Liver (tissue), 8 donors: ENCODE measurements at regions not wholly inside any gene's neighbourhood (a gene's known extent, or its start where the extent isn't known, plus 50 kb on each side); places are given as distances from the start of the nearest gene placed in this dataset.

Experiments used
- DNase-seq: peaks from one replicate; pipeline ENCODE4 v3.0.0-alpha.2; 2017; ENCODE audit warnings: low spot score
- H3K27ac ChIP-seq, 2 donors: one replicate each; pipeline ENCODE4 v1.7.0; 2013; ENCODE audit warnings: inconsistent platforms in 2 of 2, low read length in 2 of 2, control low read depth in 1 of 2, low read depth in 1 of 2, mild to moderate bottlenecking in 1 of 2
- H3K27me3 ChIP-seq, 4 donors: one replicate each; pipeline versions ENCODE4 v1.6.1 to v1.7.0; 2013; ENCODE audit warnings: low read length in 3 of 4, inconsistent platforms in 1 of 4, mild to moderate bottlenecking in 1 of 4, moderate library complexity in 1 of 4; ENCODE audit not compliant: control insufficient read depth in 4 of 4, insufficient read depth in 4 of 4
- H3K36me3 ChIP-seq, 4 donors: one replicate each; pipeline versions ENCODE4 v1.6.1 to v1.7.0; 2013; ENCODE audit warnings: low read length in 3 of 4, mild to moderate bottlenecking in 3 of 4, low read depth in 1 of 4, moderate library complexity in 1 of 4; ENCODE audit not compliant: control insufficient read depth in 4 of 4, insufficient read depth in 3 of 4
- H3K4me1 ChIP-seq, 4 donors: one replicate each; pipeline versions ENCODE4 v1.6.1 to v1.7.0; 2013; ENCODE audit warnings: low read length in 3 of 4, mild to moderate bottlenecking in 3 of 4, moderate library complexity in 1 of 4; ENCODE audit not compliant: control insufficient read depth in 4 of 4, insufficient read depth in 4 of 4
- H3K4me3 ChIP-seq, 3 donors: one replicate each; pipeline versions ENCODE4 v1.6.1 to v1.7.0; 2013; ENCODE audit warnings: low read length in 3 of 3, control low read depth in 1 of 3, low read depth in 1 of 3, mild to moderate bottlenecking in 1 of 3
- H3K9ac ChIP-seq, 2 donors: one replicate each; pipeline ENCODE4 v1.7.0; 2013; ENCODE audit warnings: low read length in 2 of 2, mild to moderate bottlenecking in 2 of 2, moderate library complexity in 2 of 2, control low read depth in 1 of 2, low read depth in 1 of 2
- H3K9me3 ChIP-seq, 4 donors: one replicate each; pipeline versions ENCODE4 v1.6.1 to v1.7.0; 2013; ENCODE audit warnings: low read length in 3 of 4; ENCODE audit not compliant: control insufficient read depth in 4 of 4
- CTCF ChIP-seq: fragments of 150-350 bp; IDR thresholded peaks from 2 replicates; pipeline ENCODE4 v1.5.1; 2017; ENCODE audit warnings: improper control_type of control experiment, low read depth, low read length; ENCODE audit not compliant: missing input control
- EGR1 ChIP-seq, 2 donors: IDR thresholded peaks; 2 replicates each; pipeline ENCODE4 v1.6.1; 2016 to 2018; ENCODE audit warnings: antibody characterized with exemption in 2 of 2, low read depth in 2 of 2
- FOXA1 ChIP-seq: IDR thresholded peaks from 2 replicates; pipeline ENCODE4 v1.6.1; 2016; ENCODE audit warnings: antibody characterized with exemption
- FOXA2 ChIP-seq: IDR thresholded peaks from 2 replicates; pipeline ENCODE4 v1.6.1; 2016; ENCODE audit warnings: antibody characterized with exemption
- GABPA ChIP-seq, 2 donors: IDR thresholded peaks in 1 of 2; conservative IDR thresholded peaks in 1 of 2; 2 replicates each; pipeline ENCODE4 v1.6.1; 2016; ENCODE audit warnings: antibody characterized with exemption in 2 of 2, mild to moderate bottlenecking in 1 of 2, moderate library complexity in 1 of 2
- HNF4A ChIP-seq, 2 donors: conservative IDR thresholded peaks; 2 replicates each; pipeline ENCODE4 v1.6.1; 2016; ENCODE audit warnings: antibody characterized with exemption in 2 of 2, mild to moderate bottlenecking in 2 of 2
- HNF4G ChIP-seq: IDR thresholded peaks from 2 replicates; pipeline ENCODE4 v1.6.1; 2016; ENCODE audit warnings: antibody characterized with exemption
- JUND ChIP-seq, 2 donors: IDR thresholded peaks; 2 replicates each; pipeline ENCODE4 v1.6.1; 2016; ENCODE audit warnings: antibody characterized with exemption in 2 of 2
- MAX ChIP-seq: IDR thresholded peaks from 2 replicates; pipeline ENCODE4 v1.6.1; 2016; ENCODE audit warnings: antibody characterized with exemption
- NR2F2 ChIP-seq: IDR thresholded peaks from 2 replicates; pipeline ENCODE4 v1.6.1; 2016; ENCODE audit warnings: antibody characterized with exemption
- REST ChIP-seq: IDR thresholded peaks from 2 replicates; pipeline ENCODE4 v1.6.1; 2016; ENCODE audit warnings: antibody characterized with exemption, mild to moderate bottlenecking
- RXRA ChIP-seq, 2 donors: IDR thresholded peaks; 2 replicates each; pipeline ENCODE4 v1.6.1; 2017 to 2018; ENCODE audit warnings: antibody characterized with exemption in 2 of 2, mild to moderate bottlenecking in 1 of 2
- SP1 ChIP-seq: IDR thresholded peaks from 2 replicates; pipeline ENCODE4 v1.6.1; 2018; ENCODE audit warnings: antibody characterized with exemption, mild to moderate bottlenecking
- TAF1 ChIP-seq: conservative IDR thresholded peaks from 2 replicates; pipeline ENCODE4 v1.6.1; 2016; ENCODE audit warnings: antibody characterized with exemption, mild to moderate bottlenecking
- ZBTB33 ChIP-seq: IDR thresholded peaks from 2 replicates; pipeline ENCODE4 v1.6.1; 2016; ENCODE audit warnings: antibody characterized with exemption
- WGBS: extraction: QIAGEN DNeasy Blood & Tissue Kit; methylation state at CpG from one replicate; pipeline ENCODE4 v1.1.7; 2013; 5-methylcytosine and 5-hydroxymethylcytosine counted together
- TF ChIP-seq, protein P1 (sequence below): IDR thresholded peaks from 2 replicates; pipeline ENCODE4 v1.6.1; 2016; ENCODE audit warnings: antibody characterized with exemption
- donor health status: healthy.
- donor health status: healthy.
- donor health status: healthy.
- donor health status: healthy.
- donor health status: healthy.

DNA sequence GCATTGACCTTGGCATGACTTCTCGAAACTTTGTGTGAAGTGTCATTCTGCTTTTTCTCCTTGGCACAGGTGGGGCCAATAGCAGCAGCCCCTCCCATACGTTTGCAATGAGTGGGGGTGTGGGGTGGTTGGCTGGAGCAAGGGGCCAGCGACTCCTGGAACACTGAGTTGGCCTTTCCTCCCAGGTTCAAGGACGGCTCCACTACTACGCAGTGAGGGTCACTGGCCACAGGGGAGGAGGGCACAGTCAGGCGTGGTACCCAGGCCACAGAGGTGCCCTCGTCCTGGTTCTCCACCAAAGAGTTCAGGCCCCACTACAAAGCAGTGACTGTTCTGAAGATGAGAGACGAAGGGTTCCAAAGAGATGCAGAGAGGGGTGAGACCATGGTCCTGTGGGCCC, 70.6 kb upstream of the OTOS start:
- no peaks in the 10 kb centered on the region for H3K9me3 ChIP-seq
- DNase-seq: no peak
- H3K36me3 ChIP-seq: no peaks in the 10 kb centered on the region
- no peak overlapping the region for H3K9ac ChIP-seq
- no peaks in the 10 kb centered on the region for H3K4me1 ChIP-seq
- no peak overlapping the region for H3K27ac ChIP-seq
- 81% methylated on average over 8 of the region's 8 CpGs for WGBS
- no peak overlapping the region for H3K4me3 ChIP-seq
- TF ChIP-seq TAF1 (no peak), EGR1 (IDR thresholded peaks at IDR 0.05; ENCODE audit: low read depth in 2 of 2) (no peak), FOXA2 (no peak), MAX (no peak), JUND (IDR thresholded peaks at IDR 0.05) (no peak), SP1 (no peak), GABPA (IDR thresholded peaks at IDR 0.05 in 1 of 2, conservative IDR thresholded peaks at IDR 0.05 in 1 of 2) (no peak), CTCF (no peak), REST (no peak), RXRA (IDR thresholded peaks at IDR 0.05) (no peak), FOXA1 (no peak), ZBTB33 (no peak), HNF4G (no peak), HNF4A (conservative IDR thresholded peaks at IDR 0.05) (no peak), NR2F2 (no peak)
- TF ChIP-seq, protein P1, sequence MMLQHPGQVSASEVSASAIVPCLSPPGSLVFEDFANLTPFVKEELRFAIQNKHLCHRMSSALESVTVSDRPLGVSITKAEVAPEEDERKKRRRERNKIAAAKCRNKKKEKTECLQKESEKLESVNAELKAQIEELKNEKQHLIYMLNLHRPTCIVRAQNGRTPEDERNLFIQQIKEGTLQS: no peak
- no peaks in the 10 kb centered on the region for H3K27me3 ChIP-seq
